GM12891 (cell line): ENCODE measurements at regions not wholly inside any gene's neighbourhood (a gene's known extent, or its start where the extent isn't known, plus 50 kb on each side); places are given as distances from the start of the nearest gene placed in this dataset.
"Not testable (repeated sequence)": the region's sequence is repeated elsewhere in the genome, so short reads cannot be mapped to it uniquely, and the experiment has no call there.

Experiments
- POLR2A ChIP-seq: IDR thresholded peaks from 2 replicates; pipeline ENCODE4 v1.6.1; 2011; ENCODE audit warnings: low read depth, low read length, control low read depth
- POU2F2 ChIP-seq: IDR thresholded peaks from 2 replicates; pipeline ENCODE4 v1.6.1; 2011; ENCODE audit warnings: low read depth, mild to moderate bottlenecking, control low read depth, low read length, moderate library complexity
- SPI1 ChIP-seq: IDR thresholded peaks from 2 replicates; pipeline ENCODE4 v1.6.1; 2011; ENCODE audit warnings: low read depth, low read length, control low read depth

GRCh38 chr2:146403546-146404160 lies 1441.2 kb upstream of the ACVR2A start:
- not testable (repeated sequence) for TF ChIP-seq POLR2A, POU2F2, SPI1
